Neural crest cell (in vitro differentiated cells): ENCODE measurements at regions not wholly inside any gene's neighbourhood (a gene's known extent, or its start where the extent isn't known, plus 50 kb on each side); places are given as distances from the start of the nearest gene placed in this dataset.

ENCODE experiments used
- DNase-seq: peaks from one replicate; pipeline ENCODE4 v3.0.0; 2021; ENCODE audit warnings: low read depth, mixed read lengths, low spot score
- H3K27ac Mint-ChIP-seq: one replicate; pipeline ENCODE4 v1.8.0; 2021; ENCODE audit warnings: mild to moderate bottlenecking, mixed read lengths; ENCODE audit not compliant: unreplicated experiment
- H3K27me3 Mint-ChIP-seq: 2 replicates; pipeline ENCODE4 v1.8.0; 2021; ENCODE audit warnings: low read depth, mild to moderate bottlenecking, mixed read lengths
- H3K36me3 Mint-ChIP-seq: 2 replicates; pipeline ENCODE4 v1.8.0; 2021; ENCODE audit warnings: low read depth, mild to moderate bottlenecking, mixed read lengths
- H3K4me1 Mint-ChIP-seq: 2 replicates; pipeline ENCODE4 v1.8.0; 2021; ENCODE audit warnings: mixed read lengths
- H3K4me3 Mint-ChIP-seq: one replicate; pipeline ENCODE4 v1.8.0; 2021; ENCODE audit warnings: mild to moderate bottlenecking, mixed read lengths
- H3K9me3 Mint-ChIP-seq: 2 replicates; pipeline ENCODE4 v1.8.0; 2021; ENCODE audit warnings: mixed read lengths
- TF ChIP-seq, protein P1 (sequence below): fragments of 200-600 bp; sonication (generic); conservative IDR thresholded peaks from 2 replicates; pipeline ENCODE4 v1.5.0; 2021; ENCODE audit warnings: antibody characterized with exemption, mild to moderate bottlenecking

GRCh38 chr7:15750727-15751126 is 64.2 kb upstream of the MEOX2 start:
- Mint-ChIP-seq H3K4me1 (no peaks in the 10 kb centered on the region), H3K4me3 (no peak overlapping the region), H3K36me3 (no peaks in the 10 kb centered on the region), H3K27ac (no peak overlapping the region), H3K9me3 (peaks cover 2% of the 10 kb centered on the region), H3K27me3 (no peaks in the 10 kb centered on the region)
- no peak for DNase-seq
- TF ChIP-seq, protein P1, sequence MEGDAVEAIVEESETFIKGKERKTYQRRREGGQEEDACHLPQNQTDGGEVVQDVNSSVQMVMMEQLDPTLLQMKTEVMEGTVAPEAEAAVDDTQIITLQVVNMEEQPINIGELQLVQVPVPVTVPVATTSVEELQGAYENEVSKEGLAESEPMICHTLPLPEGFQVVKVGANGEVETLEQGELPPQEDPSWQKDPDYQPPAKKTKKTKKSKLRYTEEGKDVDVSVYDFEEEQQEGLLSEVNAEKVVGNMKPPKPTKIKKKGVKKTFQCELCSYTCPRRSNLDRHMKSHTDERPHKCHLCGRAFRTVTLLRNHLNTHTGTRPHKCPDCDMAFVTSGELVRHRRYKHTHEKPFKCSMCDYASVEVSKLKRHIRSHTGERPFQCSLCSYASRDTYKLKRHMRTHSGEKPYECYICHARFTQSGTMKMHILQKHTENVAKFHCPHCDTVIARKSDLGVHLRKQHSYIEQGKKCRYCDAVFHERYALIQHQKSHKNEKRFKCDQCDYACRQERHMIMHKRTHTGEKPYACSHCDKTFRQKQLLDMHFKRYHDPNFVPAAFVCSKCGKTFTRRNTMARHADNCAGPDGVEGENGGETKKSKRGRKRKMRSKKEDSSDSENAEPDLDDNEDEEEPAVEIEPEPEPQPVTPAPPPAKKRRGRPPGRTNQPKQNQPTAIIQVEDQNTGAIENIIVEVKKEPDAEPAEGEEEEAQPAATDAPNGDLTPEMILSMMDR: no peak

DNA sequence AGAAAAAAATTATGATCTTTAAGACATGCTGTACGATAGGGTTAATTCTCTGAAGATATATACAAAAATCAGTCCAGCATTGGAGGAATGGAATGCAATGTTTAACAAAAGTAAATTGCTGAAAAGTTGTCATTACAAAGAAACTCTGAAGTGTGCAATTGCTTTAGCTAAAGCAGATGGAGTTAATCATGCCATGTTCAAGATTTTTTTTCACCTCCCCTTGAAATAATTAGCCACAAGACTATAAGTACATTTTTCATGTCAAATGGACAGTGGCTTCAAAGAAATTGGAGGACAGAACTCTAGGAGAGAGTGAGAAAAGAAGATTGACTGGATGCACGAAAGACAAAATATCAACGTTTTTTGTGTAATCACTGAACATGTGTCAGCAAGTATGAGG is 63.1 kb upstream of the MEOX2 start:
- Mint-ChIP-seq H3K27me3 (no peaks in the 10 kb centered on the region), H3K4me3 (no peak overlapping the region), H3K27ac (no peak overlapping the region), H3K4me1 (no peaks in the 10 kb centered on the region), H3K36me3 (no peaks in the 10 kb centered on the region), H3K9me3 (peaks cover 2% of the 10 kb centered on the region)
- TF ChIP-seq, protein P1: no peak
- DNase-seq: no peak

- TF ChIP-seq, protein P1: no peak
- H3K27ac Mint-ChIP-seq: no peak overlapping the region
- H3K4me1 Mint-ChIP-seq: no peaks in the 10 kb centered on the region
- no peak overlapping the region for H3K4me3 Mint-ChIP-seq
- H3K9me3 Mint-ChIP-seq: no peaks in the 10 kb centered on the region
- H3K27me3 Mint-ChIP-seq: no peaks in the 10 kb centered on the region
- DNase-seq: no peak
- H3K36me3 Mint-ChIP-seq: no peaks in the 10 kb centered on the region
Observed at GRCh38 chr7:15747712-15748111, 61.2 kb upstream of the MEOX2 start.

DNA sequence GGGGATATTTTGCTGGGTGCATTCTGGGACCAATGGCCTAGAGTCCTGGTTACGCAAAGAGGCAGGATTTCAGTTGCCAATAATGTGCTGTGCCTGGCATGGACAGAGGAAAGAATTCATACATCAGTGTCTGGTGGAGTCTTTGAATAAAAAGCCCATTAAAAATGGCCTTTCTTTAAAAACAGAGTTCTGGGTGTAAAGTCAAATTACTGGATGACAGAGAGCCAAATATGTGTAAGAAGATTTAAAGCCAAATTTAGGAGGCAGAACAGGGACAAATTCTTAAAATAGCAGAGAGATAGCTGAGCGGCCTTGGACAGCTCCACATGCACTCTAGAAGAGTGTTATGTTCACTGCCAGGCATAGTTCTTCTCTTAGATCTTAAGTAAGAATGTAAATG is 60.8 kb upstream of the MEOX2 start:
- no peaks in the 10 kb centered on the region for H3K36me3 Mint-ChIP-seq
- no peak overlapping the region for H3K27ac Mint-ChIP-seq
- no peak overlapping the region for H3K4me3 Mint-ChIP-seq
- no peaks in the 10 kb centered on the region for H3K4me1 Mint-ChIP-seq
- TF ChIP-seq, protein P1: no peak
- H3K9me3 Mint-ChIP-seq: no peaks in the 10 kb centered on the region
- H3K27me3 Mint-ChIP-seq: no peaks in the 10 kb centered on the region
- DNase-seq: no peak

GRCh38 chr7:15743926-15744480 is 57.5 kb upstream of the MEOX2 start:
- no peak for DNase-seq
- Mint-ChIP-seq H3K4me1 (no peaks in the 10 kb centered on the region), H3K36me3 (no peaks in the 10 kb centered on the region), H3K27ac (no peak overlapping the region), H3K27me3 (no peaks in the 10 kb centered on the region), H3K9me3 (no peaks in the 10 kb centered on the region), H3K4me3 (no peak overlapping the region)
- TF ChIP-seq, protein P1: no peak

GRCh38 chr7:15737601-15738000 is 51.1 kb upstream of the MEOX2 start:
- TF ChIP-seq, protein P1: no peak
- H3K4me3 Mint-ChIP-seq: no peak overlapping the region

More at GRCh38 chr7:15737601-15738000, 51.1 kb upstream of the MEOX2 start:
- Mint-ChIP-seq H3K36me3 (no peaks in the 10 kb centered on the region), H3K27me3 (no peaks in the 10 kb centered on the region), H3K4me1 (no peaks in the 10 kb centered on the region), H3K27ac (no peak overlapping the region), H3K9me3 (no peaks in the 10 kb centered on the region)
- DNase-seq: no peak
